Left lung (tissue), 4 donors: ENCODE measurements at regions not wholly inside any gene's neighbourhood (a gene's known extent, or its start where the extent isn't known, plus 50 kb on each side); places are given as distances from the start of the nearest gene placed in this dataset.

Experiments
- ATAC-seq: fragments of 200-7000 bp; cut with Tn5 transposase; one replicate; pipeline ENCODE4 v1.9.1; 2020; ENCODE audit warnings: moderate library complexity
- DNase-seq, 4 donors: peaks; one replicate each; pipeline ENCODE4 v3.0.0-alpha.2; 2013 to 2020
- H3K27ac ChIP-seq, 2 donors: fragments of 200-600 bp; sonication (generic) in 1 of 2; one replicate each; pipeline versions ENCODE4 v1.5.0 to v1.8.0; 2020 to 2021
- H3K27me3 ChIP-seq, 2 donors: fragments of 200-600 bp; sonication (generic) in 1 of 2; one replicate each; pipeline versions ENCODE4 v1.5.0 to v1.8.0; 2020 to 2021
- H3K36me3 ChIP-seq, 2 donors: fragments of 200-600 bp; sonication (generic) in 1 of 2; one replicate each; pipeline versions ENCODE4 v1.5.0 to v1.8.0; 2020 to 2021
- H3K4me1 ChIP-seq, 2 donors: fragments of 200-600 bp; one replicate each; pipeline ENCODE4 v1.8.0; 2021
- H3K4me3 ChIP-seq, 2 donors: fragments of 200-600 bp; sonication (generic) in 1 of 2; one replicate each; pipeline versions ENCODE4 v1.5.0 to v1.8.0; 2020 to 2021; ENCODE audit warnings: mild to moderate bottlenecking in 1 of 2
- H3K9me3 ChIP-seq, 2 donors: fragments of 200-600 bp; sonication (generic) in 1 of 2; one replicate each; pipeline versions ENCODE4 v1.5.0 to v1.8.0; 2020 to 2021
- intact Hi-C, 2 donors: fragments of 100-400 bp; cut with DNase I; formaldehyde crosslinking; loops; one replicate each; pipeline versions ENCODE4 v1.11.2 to v1.14.2; 2022
- TF ChIP-seq, protein P1 (sequence below), 2 donors: fragments of 200-600 bp; sonication (generic) in 1 of 2; IDR thresholded peaks; one replicate each; pipeline versions ENCODE4 v1.5.0 to v1.8.0; 2021; ENCODE audit warnings: antibody characterized with exemption in 2 of 2
- donor health status: DM: no; HTN: yes; CAD: no.
- donor health status: DM: no; HTN: no; CAD: no.

DNA sequence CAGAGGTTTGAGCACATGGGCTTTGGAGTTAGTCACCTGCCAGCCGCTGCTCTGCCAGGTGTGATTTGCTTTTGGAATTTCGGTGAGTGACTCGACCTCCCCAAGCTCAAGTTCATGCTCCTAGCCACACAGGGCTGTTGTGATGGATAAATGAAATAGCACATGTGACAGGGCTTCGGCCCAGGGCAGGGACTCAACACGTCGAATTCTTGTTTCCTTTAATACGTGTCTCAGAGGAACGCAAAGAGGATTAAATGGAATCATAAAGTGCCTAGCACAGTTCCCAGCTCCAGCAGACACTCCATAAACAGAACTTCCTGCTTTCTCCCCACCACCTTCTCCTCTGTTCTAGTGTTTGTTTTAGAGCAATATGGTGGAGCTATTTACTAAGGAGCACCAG lies 88.3 kb upstream of the CHST15 start:
- Histone ChIP-seq H3K36me3 (no peaks in the 10 kb centered on the region), H3K27me3 (peaks cover 0 to 3% of the 10 kb centered on the region in 2 donors), H3K9me3 (no peaks in the 10 kb centered on the region), H3K27ac (no peak overlapping the region), H3K4me3 (no peak overlapping the region), H3K4me1 (no peaks in the 10 kb centered on the region)
- no peak for ATAC-seq
- TF ChIP-seq, protein P1, sequence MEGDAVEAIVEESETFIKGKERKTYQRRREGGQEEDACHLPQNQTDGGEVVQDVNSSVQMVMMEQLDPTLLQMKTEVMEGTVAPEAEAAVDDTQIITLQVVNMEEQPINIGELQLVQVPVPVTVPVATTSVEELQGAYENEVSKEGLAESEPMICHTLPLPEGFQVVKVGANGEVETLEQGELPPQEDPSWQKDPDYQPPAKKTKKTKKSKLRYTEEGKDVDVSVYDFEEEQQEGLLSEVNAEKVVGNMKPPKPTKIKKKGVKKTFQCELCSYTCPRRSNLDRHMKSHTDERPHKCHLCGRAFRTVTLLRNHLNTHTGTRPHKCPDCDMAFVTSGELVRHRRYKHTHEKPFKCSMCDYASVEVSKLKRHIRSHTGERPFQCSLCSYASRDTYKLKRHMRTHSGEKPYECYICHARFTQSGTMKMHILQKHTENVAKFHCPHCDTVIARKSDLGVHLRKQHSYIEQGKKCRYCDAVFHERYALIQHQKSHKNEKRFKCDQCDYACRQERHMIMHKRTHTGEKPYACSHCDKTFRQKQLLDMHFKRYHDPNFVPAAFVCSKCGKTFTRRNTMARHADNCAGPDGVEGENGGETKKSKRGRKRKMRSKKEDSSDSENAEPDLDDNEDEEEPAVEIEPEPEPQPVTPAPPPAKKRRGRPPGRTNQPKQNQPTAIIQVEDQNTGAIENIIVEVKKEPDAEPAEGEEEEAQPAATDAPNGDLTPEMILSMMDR (IDR thresholded peaks at IDR 0.05): no peak
- intact Hi-C loops: no loop called here
- no peak for DNase-seq

DNA sequence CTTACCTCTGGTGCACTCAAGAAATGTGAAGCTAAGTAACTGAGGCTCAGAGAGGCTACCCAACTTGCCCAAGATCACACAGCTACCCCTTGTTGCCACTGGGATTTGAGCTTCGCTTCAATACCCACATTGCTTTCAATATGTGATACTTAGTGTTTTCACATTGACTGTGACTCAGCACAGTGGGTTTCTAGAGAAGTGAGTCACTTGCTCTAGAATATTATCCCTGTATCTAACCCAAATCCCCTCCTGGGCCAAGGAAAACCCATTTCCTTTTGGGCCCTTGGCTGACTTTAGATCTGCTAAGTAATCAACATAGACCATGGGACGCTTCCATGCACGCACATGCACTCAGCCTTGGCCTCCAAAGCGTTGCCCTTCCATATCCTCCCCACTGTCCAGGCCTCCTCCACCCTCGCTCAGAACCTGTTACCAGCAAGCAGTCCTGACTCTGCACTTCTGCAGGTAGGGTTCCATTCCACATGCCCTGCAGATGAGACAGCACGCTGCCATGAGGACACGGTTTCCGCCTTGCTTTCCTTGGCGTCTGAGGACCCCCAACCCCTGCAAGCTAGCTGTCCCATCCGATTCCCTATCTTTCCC lies 87.7 kb upstream of the CHST15 start:
- H3K4me1 ChIP-seq: no peaks in the 10 kb centered on the region
- intact Hi-C loops: no loop called here
- H3K36me3 ChIP-seq: no peaks in the 10 kb centered on the region
- H3K27ac ChIP-seq: no peak overlapping the region
- TF ChIP-seq, protein P1 (IDR thresholded peaks at IDR 0.05): no peak
- H3K9me3 ChIP-seq: no peaks in the 10 kb centered on the region
- DNase-seq (no peak), ATAC-seq (no peak)
- peaks cover 0 to 9% of the 10 kb centered on the region in 2 donors for H3K27me3 ChIP-seq
- no peak overlapping the region for H3K4me3 ChIP-seq

DNA sequence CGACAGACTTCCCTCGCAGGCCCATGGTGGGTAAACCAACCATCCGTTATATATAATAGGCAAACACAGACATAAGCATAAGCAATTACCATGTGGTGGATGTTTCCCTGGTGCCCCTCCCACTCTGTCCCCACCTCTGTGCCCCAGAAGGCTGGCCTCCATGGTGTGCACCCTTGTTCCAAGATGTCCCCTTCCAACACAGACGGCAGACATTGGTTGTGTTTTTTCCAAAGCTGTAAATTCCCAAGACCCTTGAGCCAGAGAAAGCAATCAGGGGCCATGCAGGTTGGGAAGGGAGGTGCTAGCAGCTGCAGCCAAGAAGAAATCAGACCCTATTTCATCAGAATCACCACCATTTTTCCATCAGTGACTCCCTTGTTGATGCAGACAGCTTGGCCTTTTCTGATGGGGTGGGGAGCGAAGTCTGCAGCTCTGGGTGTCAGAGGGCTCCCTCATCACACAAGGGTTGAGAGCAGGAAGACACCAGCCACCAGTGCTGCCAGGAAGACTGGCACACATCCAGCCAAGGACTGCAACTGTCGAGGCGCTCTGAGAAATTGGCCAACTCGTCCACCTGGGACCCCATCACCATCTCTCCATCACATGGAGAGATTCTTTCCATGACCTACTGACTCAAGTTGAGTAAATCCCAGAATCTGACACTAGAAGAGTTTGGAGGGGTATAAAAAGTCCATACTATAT lies 86.8 kb upstream of the CHST15 start:
- H3K4me3 ChIP-seq: no peak overlapping the region
- no peaks in the 10 kb centered on the region for H3K9me3 ChIP-seq
- DNase-seq (no peak), ATAC-seq (no peak)
- no peaks in the 10 kb centered on the region for H3K4me1 ChIP-seq
- peaks cover 0 to 11% of the 10 kb centered on the region in 2 donors for H3K27me3 ChIP-seq
- TF ChIP-seq, protein P1 (IDR thresholded peaks at IDR 0.05): no peak
- no peak overlapping the region for H3K27ac ChIP-seq
- intact Hi-C loops: no loop called here
- no peaks in the 10 kb centered on the region for H3K36me3 ChIP-seq

DNA sequence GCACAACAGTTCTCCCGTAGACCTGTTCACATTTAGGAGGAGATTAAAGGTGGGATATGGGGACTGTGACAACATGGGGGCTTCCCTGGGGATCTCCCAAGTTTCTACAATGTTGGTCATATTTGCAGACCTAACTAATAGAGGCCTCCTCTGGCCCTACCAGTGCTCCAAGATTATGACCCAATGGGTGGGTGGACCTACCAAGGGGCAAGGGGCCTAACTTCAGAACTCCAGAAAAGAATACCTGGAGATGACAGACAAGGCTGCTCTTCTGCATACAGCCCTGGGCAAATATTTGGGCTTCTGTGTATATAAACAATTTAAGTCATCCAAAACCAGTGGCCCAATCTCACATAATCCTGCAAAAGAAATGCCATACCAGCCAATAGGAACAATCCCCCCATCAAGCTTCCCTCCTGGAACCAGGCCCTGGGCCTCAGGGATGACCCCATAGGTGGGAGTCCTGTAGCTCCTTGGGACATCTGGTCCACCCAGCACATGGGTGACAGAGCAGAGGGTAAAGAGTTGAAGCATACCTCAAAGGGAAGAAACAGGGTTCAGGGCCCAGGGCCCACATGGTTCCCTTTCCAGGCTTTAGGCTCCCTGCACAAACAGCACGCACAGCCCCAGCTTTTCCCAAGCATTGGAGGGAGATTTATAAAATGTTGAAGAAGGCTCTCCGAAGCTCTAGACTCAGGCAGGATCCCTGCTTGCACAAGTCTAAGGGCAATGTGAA lies 86.1 kb upstream of the CHST15 start:
- H3K4me1 ChIP-seq: no peaks in the 10 kb centered on the region
- H3K27ac ChIP-seq: no peak overlapping the region
- TF ChIP-seq, protein P1 (IDR thresholded peaks at IDR 0.05): no peak
- DNase-seq: no peak
- intact Hi-C loops: no loop called here
- no peak overlapping the region for H3K4me3 ChIP-seq
- ATAC-seq: no peak
- no peaks in the 10 kb centered on the region for H3K9me3 ChIP-seq
- peaks cover 0 to 11% of the 10 kb centered on the region in 2 donors for H3K27me3 ChIP-seq
- H3K36me3 ChIP-seq: no peaks in the 10 kb centered on the region

DNA sequence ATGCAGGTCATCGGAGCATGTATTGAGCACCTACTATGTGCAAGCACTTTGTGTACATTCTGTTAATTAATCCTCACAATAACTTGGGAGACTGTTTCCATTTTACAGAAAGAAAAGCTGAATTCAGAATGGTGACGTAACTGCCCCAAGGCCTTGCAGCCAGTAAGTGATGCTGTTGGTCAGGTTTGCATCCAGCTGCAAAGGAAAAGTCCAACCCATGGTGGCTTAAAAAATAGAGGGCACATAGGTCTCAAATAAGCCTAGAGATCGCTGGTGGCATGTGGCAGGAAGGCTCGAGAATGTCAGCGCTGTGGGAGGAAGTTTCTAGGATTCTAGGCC lies 83.8 kb upstream of the CHST15 start:
- no peaks in the 10 kb centered on the region for H3K4me1 ChIP-seq
- TF ChIP-seq, protein P1 (IDR thresholded peaks at IDR 0.05): no peak
- H3K27me3 ChIP-seq: peaks cover 0 to 11% of the 10 kb centered on the region in 2 donors
- no peaks in the 10 kb centered on the region for H3K9me3 ChIP-seq
- no peak overlapping the region for H3K4me3 ChIP-seq
- intact Hi-C loops: no loop called here
- DNase-seq (no peak), ATAC-seq (no peak)
- H3K27ac ChIP-seq: no peak overlapping the region
- no peaks in the 10 kb centered on the region for H3K36me3 ChIP-seq
